Activated gamma-delta T cell treated with Interleukin-2 at 50 U/mL for 16 hours (primary cell): ENCODE measurements at regions not wholly inside any gene's neighbourhood (a gene's known extent, or its start where the extent isn't known, plus 50 kb on each side); places are given as distances from the start of the nearest gene placed in this dataset.

Source experiments
- DNase-seq: peaks from one replicate; pipeline ENCODE4 v3.0.0-alpha.2; 2020

- DNase-seq = no peak
Measured at GRCh38 chr11:80077113-80077512, 636.3 kb upstream of the TENM4 start.

GRCh38 chr11:80074837-80075236 is 634.0 kb upstream of the TENM4 start:
- no peak for DNase-seq

DNA sequence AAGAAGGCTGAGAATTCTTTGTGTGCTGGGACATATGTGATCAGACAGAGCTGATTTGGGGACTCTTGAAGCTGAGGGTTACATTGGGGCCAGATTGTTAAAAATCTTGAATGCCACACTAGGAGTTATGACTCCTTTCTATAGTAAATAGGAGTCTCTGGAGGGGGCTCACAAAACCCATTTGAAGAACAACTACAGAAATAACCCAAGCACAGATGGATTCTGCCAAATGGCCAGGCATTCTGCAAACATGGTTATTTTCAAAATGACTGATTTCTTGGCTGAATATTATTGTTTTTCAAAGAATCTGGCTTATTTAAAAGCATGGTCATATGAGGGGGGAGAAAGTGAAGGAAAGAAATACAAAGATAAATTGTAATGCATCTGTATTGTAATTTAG is 625.5 kb upstream of the TENM4 start:
- DNase-seq = no peak

DNA sequence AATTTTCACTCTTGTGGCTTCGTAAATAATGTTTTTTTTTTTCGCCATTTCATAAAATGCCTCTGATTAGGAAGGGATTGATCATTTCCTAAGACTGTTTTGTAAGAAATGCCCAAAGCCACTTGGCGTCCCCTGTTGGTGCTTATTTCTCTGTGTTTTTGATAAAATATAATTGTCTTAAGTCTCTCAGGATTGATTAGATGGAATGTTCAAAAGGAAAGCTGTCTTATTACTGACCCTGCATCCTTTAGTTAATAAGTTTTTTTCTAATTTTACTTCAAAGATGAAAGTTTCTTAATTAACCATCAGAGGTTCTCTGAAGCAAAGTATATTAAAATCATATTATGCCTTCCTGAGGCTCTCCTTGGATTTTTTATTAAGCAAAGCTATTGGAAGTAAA is 624.3 kb upstream of the TENM4 start:
- no peak for DNase-seq

GRCh38 chr11:80061056-80061455 is 620.2 kb upstream of the TENM4 start:
- DNase-seq = no peak

GRCh38 chr11:80054582-80055165 is 613.8 kb upstream of the TENM4 start:
- DNase-seq = no peak

- no peak for DNase-seq
Measured at GRCh38 chr11:80048513-80048912, 607.7 kb upstream of the TENM4 start.

DNA sequence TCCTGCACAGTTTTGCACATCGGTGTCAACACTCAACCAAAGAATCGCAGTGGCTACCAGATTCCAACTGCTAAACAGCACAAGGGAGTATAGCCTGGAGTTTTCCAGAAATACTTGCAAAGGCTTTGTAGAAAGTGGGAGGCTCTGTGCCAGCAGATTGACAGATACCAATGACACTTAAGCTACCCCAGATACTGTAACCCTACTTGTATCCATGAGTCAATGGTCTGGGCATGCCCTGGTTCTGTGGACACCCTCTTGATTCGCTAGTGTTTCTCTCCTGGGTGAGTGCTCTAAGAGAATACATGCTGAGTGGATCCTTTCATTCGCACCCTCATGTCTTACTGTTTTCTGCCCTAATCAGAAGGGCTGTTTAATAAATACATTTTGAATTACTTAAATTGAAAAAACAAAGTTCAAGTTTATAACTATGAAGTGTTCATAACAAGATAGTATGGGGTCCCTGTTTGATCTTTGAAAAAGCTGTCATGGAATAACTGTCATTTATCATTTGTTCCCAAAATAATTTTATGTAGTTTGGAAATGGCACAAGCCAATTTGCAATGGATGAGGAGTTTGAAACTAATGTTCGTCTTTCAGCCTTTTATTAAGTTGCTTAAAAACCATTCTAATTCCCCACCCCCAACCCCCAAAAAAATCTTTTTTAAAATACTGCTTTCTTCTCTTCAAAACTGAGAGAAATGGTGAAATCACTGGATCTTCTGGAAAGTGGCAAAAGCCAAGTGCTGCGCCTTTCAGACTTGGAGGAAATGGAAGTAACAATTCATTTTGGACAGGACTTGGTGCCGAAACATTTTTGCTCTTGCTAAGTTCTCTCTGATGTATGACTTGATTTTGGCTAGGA is 600.5 kb upstream of the TENM4 start:
- DNase-seq = no peak

- DNase-seq = no peak
Measured at GRCh38 chr11:80034801-80035200, 594.0 kb upstream of the TENM4 start.

DNA sequence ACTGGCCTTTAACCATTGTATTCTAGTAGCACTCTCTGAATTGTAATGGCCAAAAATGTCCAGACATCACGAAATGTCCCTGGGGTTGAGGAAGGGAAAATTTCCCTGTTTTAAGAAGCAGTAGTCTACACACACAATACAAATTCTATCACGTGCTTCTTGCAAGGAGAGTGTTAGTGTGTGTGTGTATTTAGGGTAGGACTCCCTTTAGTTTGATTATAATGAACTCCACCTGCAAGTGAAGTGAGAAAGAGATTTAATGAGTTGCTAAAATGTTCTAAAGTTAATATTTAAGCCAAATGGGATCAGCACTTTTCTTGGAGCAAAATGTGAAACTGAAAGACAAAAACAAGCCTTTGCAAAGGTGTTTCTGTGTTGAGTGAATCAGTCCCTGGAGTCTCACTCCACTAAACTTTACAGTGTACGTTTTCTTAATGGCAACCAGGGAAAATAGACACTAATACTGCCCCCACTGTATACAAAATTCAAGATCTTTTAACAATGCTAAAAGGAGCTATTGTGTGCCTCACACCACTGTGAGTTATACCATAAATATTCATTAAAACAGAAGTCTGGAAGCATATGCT is 590.3 kb upstream of the TENM4 start:
- no peak for DNase-seq

DNA sequence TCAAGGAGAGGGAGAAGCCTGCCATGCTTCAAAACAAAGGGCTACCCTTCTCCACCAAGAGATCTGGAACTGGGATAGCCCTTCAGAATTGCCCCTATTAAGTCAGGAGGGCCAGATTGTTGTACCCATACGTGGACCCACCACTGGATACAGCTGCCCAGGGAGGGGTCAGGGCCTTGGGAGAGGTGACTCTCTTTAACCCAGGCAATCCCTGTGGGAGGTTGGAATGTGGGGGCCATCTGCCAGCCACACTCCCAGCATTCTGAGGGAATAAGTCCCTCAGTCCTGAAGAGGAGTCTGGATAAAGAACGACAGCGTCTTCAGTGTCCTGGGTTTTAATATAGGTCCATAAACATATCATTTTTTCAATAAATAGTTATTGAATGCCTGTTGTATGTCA is 588.2 kb upstream of the TENM4 start:
- DNase-seq = no peak

GRCh38 chr11:80024119-80024518 is 583.3 kb upstream of the TENM4 start:
- no peak for DNase-seq

GRCh38 chr11:80023386-80023785 is 582.6 kb upstream of the TENM4 start:
- DNase-seq = no peak

GRCh38 chr11:80010536-80010935 is 569.7 kb upstream of the TENM4 start:
- no peak for DNase-seq

- DNase-seq = no peak
Measured at GRCh38 chr11:80009081-80009480, 568.3 kb upstream of the TENM4 start.

GRCh38 chr11:80007616-80008015 is 566.8 kb upstream of the TENM4 start:
- DNase-seq = no peak

DNA sequence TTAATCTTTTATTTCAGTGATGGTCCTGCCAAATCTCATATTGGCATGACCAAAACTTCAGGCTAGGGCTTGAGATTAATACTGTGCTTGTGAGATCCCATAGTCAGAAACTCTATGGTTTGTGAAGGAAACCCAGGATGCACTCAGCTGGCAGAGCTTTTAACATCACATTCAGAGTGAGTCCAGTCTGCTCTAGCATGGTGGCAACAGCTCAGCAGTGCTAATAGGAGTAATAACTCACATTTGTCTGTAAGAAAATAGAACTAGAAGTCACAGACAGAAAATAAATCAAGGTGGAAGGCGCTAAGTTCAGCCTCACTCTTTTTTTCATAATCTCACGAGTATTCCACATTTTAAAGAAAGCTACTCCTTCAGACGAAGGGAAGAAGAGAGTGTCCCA is 549.3 kb upstream of the TENM4 start:
- DNase-seq = no peak

- no peak for DNase-seq
Measured at GRCh38 chr11:79982185-79982584, 541.4 kb upstream of the TENM4 start.

- DNase-seq = no peak
Measured at GRCh38 chr11:79980916-79981315, 540.1 kb upstream of the TENM4 start.

DNA sequence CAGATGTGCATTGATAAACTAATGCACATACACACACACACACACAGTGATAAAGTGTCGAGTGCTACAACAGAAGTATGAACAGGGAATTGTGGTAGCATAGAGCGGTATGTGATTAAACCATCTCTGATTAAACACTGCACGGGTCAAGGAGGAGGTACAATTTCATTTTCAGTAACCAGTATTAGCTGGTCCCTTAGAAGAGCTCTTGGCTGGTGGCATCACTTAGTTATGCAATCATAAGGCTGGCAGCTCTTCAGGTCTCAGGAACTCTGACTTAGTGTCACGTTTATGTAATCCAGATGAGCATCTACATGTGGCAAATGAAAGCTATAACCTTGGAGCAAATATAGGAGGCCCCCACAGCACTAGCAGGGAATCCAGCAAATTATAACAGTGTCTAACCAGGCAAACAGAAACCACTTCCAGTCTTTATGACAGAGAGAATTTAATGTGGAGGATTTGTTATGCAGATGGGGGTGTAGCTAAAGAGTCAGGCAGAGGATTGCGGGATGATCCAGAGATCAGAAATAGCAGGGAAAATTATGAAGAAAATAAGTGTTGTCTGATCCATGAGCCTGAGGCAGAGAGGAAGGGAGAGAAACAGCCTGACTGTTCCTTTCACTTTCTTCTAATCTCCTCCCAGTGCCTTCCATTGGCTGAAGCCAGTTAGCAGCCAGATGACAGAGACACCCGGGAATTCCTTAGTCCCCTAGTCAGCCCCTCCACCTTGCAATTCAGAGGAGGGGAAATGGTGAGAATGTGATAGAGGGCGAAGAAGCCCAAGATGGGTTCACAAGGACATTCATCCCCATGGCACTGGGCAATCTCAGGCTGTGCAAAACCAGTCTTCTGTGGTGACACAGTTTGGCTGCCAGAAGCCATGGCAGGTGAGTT is 533.1 kb upstream of the TENM4 start:
- DNase-seq = no peak

DNA sequence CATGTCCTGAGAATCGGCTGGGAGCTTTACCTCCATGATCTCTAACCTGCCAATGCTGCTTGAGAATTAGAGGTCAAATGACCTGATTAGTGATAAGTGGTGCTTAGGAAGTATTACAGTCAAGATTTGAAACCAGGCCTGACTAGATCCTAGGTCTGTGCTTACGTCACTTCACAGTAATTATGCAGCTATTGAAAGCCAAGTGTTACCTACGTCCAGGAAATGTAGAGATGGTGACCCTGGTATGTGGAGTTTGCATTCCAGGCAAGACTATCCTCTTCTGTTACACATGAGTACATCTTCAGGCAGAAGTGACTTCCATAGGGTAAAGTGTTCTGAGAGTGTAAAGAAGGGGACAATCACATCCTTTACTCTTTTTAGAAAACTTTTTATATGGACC is 530.4 kb upstream of the TENM4 start:
- DNase-seq = no peak

GRCh38 chr11:79966592-79966991 is 525.8 kb upstream of the TENM4 start:
- no peak for DNase-seq
